Esophagus (tissue), 2 donors: ENCODE measurements at regions not wholly inside any gene's neighbourhood (a gene's known extent, or its start where the extent isn't known, plus 50 kb on each side); places are given as distances from the start of the nearest gene placed in this dataset.

Source experiments
- H3K27ac ChIP-seq, 2 donors: one replicate each; pipeline ENCODE4 v1.5.1; 2013; ENCODE audit warnings: low read depth in 2 of 2, mild to moderate bottlenecking in 2 of 2, inconsistent platforms in 1 of 2, low read length in 1 of 2, moderate library complexity in 1 of 2
- H3K27me3 ChIP-seq, 2 donors: one replicate each; pipeline ENCODE4 v1.6.1; 2013; ENCODE audit warnings: low read length in 2 of 2, control low read depth in 1 of 2, mild to moderate bottlenecking in 1 of 2; ENCODE audit not compliant: insufficient read depth in 2 of 2, control insufficient read depth in 1 of 2
- H3K36me3 ChIP-seq, 2 donors: one replicate each; pipeline ENCODE4 v1.6.1; 2013; ENCODE audit warnings: low read length in 1 of 2; ENCODE audit not compliant: control insufficient read depth in 2 of 2, insufficient read depth in 2 of 2
- H3K4me1 ChIP-seq, 2 donors: one replicate each; pipeline ENCODE4 v1.6.1; 2013; ENCODE audit warnings: low read length in 1 of 2; ENCODE audit not compliant: control insufficient read depth in 2 of 2, insufficient read depth in 2 of 2
- H3K4me3 ChIP-seq, 2 donors: one replicate each; pipeline ENCODE4 v1.5.1; 2013; ENCODE audit warnings: low read length in 2 of 2, mild to moderate bottlenecking in 2 of 2, low read depth in 1 of 2, moderate library complexity in 1 of 2
- H3K9me3 ChIP-seq, 2 donors: one replicate each; pipeline ENCODE4 v1.6.1; 2013; ENCODE audit warnings: mild to moderate bottlenecking in 2 of 2, low read depth in 1 of 2, low read length in 1 of 2, moderate library complexity in 1 of 2; ENCODE audit not compliant: control insufficient read depth in 2 of 2, insufficient read depth in 1 of 2
- WGBS, 2 donors: extraction: QIAGEN DNeasy Blood & Tissue Kit; methylation state at CpG; one replicate each; pipeline ENCODE4 v1.1.7; 2013; 5-methylcytosine and 5-hydroxymethylcytosine counted together
- donor health status: healthy with polysubstance abuse.
- donor health status: Bipolar disorder and iron deficiency.

- Histone ChIP-seq H3K27me3 (peaks cover 0 to 3% of the 10 kb centered on the region in 2 donors), H3K36me3 (no peaks in the 10 kb centered on the region), H3K27ac (no peak overlapping the region), H3K4me3 (no peak overlapping the region), H3K9me3 (no peaks in the 10 kb centered on the region), H3K4me1 (no peaks in the 10 kb centered on the region)
- WGBS, 2 donors: 83 to 88% methylated on average over 7 of the region's 7 CpGs
Measured at GRCh38 chr14:61186341-61187195, 94.6 kb downstream of the TMEM30B start.

DNA sequence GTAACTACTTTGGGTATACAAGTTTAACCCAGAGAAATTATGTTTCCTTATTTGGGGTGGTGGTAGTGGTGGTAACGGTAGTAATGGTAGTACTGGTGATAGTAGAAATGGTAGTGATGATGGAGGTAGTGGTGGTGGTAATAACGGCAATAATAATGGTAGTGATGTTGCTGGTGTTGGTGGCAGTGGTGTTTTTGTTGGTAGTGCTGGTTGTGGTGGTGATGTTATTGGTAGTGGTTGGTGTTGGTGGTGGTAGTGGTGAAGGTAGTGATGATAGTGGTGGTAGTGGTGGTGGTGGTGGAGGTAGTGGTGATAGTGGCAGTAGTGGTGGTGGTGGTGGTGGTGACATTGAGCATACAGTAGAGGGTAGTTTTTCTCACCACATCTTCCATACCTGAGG is 95.6 kb downstream of the TMEM30B start:
- Histone ChIP-seq H3K4me3 (no peak overlapping the region), H3K9me3 (no peaks in the 10 kb centered on the region), H3K36me3 (no peaks in the 10 kb centered on the region), H3K4me1 (no peaks in the 10 kb centered on the region), H3K27ac (no peak overlapping the region), H3K27me3 (peaks cover 0 to 3% of the 10 kb centered on the region in 2 donors)
- 66 to 68% methylated on average over 2 of the region's 2 CpGs for WGBS, 2 donors

DNA sequence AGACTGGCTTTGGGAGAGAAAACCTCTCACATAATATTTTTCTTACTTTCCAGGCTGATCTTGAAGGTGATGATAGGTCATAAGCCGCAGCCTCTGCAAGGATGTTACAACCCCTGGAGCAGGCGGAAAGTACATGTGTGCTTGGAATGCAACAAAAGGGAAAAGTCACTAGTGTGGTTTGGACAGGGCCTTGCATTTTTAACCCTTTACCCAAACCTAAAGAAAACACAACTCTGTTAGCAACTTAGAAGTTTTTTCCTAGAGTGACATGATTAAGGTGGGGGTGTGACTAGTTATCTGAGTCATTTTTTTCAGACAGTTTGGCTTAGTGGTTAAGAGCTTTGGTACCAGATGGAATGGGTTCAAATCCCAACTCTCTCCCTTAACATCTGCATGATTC is 97.0 kb downstream of the TMEM30B start:
- no peaks in the 10 kb centered on the region for H3K9me3 ChIP-seq
- no peaks in the 10 kb centered on the region for H3K36me3 ChIP-seq
- peaks cover 0 to 3% of the 10 kb centered on the region in 2 donors for H3K27me3 ChIP-seq
- no peak overlapping the region for H3K4me3 ChIP-seq
- no peaks in the 10 kb centered on the region for H3K4me1 ChIP-seq
- WGBS, 2 donors: 74 to 79% methylated on average over 2 of the region's 2 CpGs
- H3K27ac ChIP-seq: no peak overlapping the region

GRCh38 chr14:61183196-61183885 is 97.8 kb downstream of the TMEM30B start:
- Histone ChIP-seq H3K27me3 (peaks cover 0 to 3% of the 10 kb centered on the region in 2 donors), H3K4me3 (no peak overlapping the region)

GRCh38 chr14:61179796-61180398 is 101.2 kb downstream of the TMEM30B start:
- Histone ChIP-seq H3K4me1 (peaks cover 2 to 3% of the 10 kb centered on the region in 2 donors), H3K36me3 (no peaks in the 10 kb centered on the region), H3K9me3 (no peaks in the 10 kb centered on the region), H3K27ac (no peak overlapping the region), H3K4me3 (no peak overlapping the region), H3K27me3 (peaks cover 0 to 3% of the 10 kb centered on the region in 2 donors)
- 93 to 95% methylated on average over 7 of the region's 7 CpGs for WGBS, 2 donors

More at GRCh38 chr14:61183196-61183885, 97.8 kb downstream of the TMEM30B start:
- no peak overlapping the region for H3K27ac ChIP-seq
- H3K36me3 ChIP-seq: no peaks in the 10 kb centered on the region
- no peaks in the 10 kb centered on the region for H3K9me3 ChIP-seq
- 30 to 34% methylated on average over 6 of the region's 6 CpGs for WGBS, 2 donors
- H3K4me1 ChIP-seq: peaks cover 0 to 1% of the 10 kb centered on the region in 2 donors

DNA sequence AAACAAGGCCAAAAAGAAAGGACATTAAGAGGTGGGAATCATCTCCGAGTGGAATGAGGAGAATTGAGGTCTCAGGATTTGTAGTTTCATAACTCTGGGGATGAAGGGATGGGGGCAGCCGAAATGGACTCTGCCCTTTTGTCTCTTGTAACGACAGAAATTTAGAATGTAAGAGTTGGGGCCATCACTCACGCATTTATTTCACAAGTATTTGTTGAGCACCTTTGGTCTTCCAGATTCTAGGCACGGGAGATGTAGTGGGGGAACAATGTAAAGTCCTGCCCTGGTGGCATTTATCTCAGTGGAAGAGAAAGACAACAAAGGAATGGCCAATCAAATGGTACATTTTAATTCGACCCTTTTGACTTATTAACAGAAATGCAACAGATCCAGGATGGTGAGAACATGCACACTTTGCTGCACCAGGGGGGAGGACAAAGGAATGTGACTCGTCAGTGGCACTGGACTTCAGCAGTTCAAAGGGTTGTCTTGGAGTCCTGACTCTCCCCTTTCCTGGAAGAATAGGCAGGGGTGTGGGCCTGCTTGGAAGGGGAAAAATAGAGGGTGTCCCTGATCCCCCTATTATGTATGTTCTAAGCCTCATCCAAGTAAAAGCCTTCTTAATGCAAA is 102.0 kb downstream of the TMEM30B start:
- Histone ChIP-seq H3K27ac (no peak overlapping the region), H3K27me3 (no peaks in the 10 kb centered on the region), H3K9me3 (no peaks in the 10 kb centered on the region), H3K4me1 (peaks cover 2 to 3% of the 10 kb centered on the region in 2 donors), H3K4me3 (no peak overlapping the region), H3K36me3 (no peaks in the 10 kb centered on the region)
- 80 to 85% methylated on average over 7 of the region's 7 CpGs for WGBS, 2 donors

DNA sequence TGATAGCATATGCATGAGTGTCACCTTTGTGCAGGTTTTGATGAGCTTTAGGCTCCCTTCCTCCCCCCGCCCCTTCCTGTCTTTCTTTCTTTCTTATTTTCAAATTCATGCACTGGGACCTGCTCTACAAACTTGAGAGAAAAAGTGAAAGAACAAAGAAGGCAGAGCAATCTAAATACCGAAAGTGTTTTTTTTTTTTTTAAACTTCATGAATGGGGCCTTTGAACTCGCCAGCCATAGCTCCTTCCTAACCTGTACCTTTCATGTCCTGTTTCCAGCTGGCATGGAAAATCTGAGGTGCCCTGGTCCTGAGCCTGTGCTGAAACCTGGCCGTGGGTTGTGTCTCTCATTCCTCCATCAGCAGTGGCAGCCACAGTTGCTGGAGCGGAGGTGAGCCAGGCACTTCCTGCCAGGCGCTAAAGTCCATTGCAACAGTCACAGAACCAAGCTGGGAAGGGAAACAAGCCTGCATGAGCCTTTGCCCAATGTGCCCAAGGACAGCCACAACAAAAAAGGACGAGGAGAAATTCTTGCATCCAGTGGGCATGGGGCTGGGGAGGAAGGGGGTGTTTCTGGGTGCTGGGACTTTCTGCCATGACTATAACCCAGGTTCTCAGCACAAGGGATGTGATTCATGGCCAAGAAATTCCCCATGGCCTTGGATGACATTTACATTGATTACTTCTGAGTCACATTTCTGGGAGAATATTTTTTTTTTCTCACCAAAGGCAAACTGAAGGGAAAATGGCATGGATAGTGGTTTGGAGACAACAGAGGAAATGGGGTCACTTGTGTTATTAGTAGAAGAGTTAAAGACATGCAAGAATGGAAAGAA is 102.7 kb downstream of the TMEM30B start:
- H3K36me3 ChIP-seq: no peaks in the 10 kb centered on the region
- H3K27ac ChIP-seq: peak overlapping the region in 1 of 2 donors; percentile 70
- WGBS, 2 donors: 47 to 50% methylated on average over 7 of the region's 7 CpGs
- no peaks in the 10 kb centered on the region for H3K9me3 ChIP-seq
- no peak overlapping the region for H3K4me3 ChIP-seq
- peaks cover 2 to 3% of the 10 kb centered on the region in 2 donors for H3K4me1 ChIP-seq
- no peaks in the 10 kb centered on the region for H3K27me3 ChIP-seq

DNA sequence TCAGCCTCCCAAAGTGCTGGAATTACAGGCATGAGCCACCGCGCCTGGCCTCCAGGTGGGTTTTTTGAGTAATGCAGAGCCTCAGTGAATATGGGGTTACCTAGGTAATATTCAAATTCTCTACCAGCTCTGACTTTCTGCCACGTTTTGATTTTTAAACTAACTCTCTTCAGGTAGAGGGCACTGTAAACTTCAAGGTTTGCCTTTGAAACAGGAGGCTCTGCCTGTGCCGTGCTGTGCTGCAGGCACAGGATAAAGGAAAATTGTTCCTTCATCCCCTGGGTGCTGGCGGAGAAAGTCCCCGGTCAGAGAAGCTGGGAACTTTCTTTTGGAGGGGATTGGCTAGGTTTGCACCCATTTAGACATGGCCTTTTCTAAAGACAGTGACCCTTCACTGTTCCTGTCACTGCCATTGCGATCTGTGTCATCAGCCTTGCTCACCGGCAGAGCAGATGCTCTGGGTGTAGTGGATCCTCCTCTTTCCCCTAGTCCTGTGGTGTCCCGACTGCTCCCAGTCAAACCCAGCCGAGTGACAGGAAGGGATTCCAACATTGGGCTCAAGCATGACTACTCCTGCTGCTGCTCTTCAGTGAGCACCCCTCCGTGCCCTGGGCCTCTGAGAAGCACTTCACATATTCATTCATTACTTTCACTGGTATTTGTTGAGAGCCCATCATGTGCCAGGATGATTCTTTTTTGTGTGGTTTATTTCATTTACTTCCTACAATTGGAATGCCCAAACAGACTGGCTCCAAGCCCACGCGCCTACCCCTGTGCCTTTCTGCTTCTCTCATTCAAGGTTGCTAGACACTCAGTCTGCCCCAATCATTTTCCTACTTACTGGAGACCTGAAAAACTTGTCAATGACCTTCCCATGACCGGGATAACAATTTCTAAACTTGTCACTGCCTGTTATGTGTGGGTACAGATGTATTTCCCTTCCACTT is 103.6 kb downstream of the TMEM30B start:
- no peaks in the 10 kb centered on the region for H3K36me3 ChIP-seq
- no peaks in the 10 kb centered on the region for H3K27me3 ChIP-seq
- no peaks in the 10 kb centered on the region for H3K9me3 ChIP-seq
- no peak overlapping the region for H3K4me3 ChIP-seq
- H3K4me1 ChIP-seq: peaks cover 2 to 3% of the 10 kb centered on the region in 2 donors
- no peak overlapping the region for H3K27ac ChIP-seq
- 76 to 77% methylated on average over 14 of the region's 14 CpGs for WGBS, 2 donors
